Osteoblast (primary cell): ENCODE measurements at regions not wholly inside any gene's neighbourhood (a gene's known extent, or its start where the extent isn't known, plus 50 kb on each side); places are given as distances from the start of the nearest gene placed in this dataset.

Source experiments
- DNase-seq: peaks from one replicate; pipeline ENCODE4 v3.0.0; 2011; ENCODE audit warnings: low spot score, mixed read lengths; ENCODE audit not compliant: insufficient read length; ENCODE audit errors: missing footprints
- H2AFZ ChIP-seq: 2 replicates; pipeline ENCODE4 v1.6.0; 2011; ENCODE audit warnings: mild to moderate bottlenecking, low read length
- H3K27ac ChIP-seq: 2 replicates; pipeline ENCODE4 v1.5.1; 2011; ENCODE audit warnings: mild to moderate bottlenecking, low read depth, low read length, moderate library complexity
- H3K27me3 ChIP-seq: 2 replicates; pipeline ENCODE4 v1.6.0; 2012; ENCODE audit warnings: mild to moderate bottlenecking, control low read depth, inconsistent platforms, low read length, moderate library complexity; ENCODE audit not compliant: insufficient read depth
- H3K36me3 ChIP-seq: 2 replicates; pipeline ENCODE4 v1.5.1; 2011; ENCODE audit warnings: mild to moderate bottlenecking, low read length, control low read depth, moderate library complexity; ENCODE audit not compliant: insufficient read depth
- H3K4me1 ChIP-seq: 2 replicates; pipeline ENCODE4 v1.5.1; 2011; ENCODE audit warnings: mild to moderate bottlenecking, low read length, control low read depth, moderate library complexity; ENCODE audit not compliant: insufficient read depth
- H3K4me2 ChIP-seq: 2 replicates; pipeline ENCODE4 v1.6.0; 2011; ENCODE audit warnings: mild to moderate bottlenecking, low read length; ENCODE audit not compliant: insufficient read depth
- H3K4me3 ChIP-seq: fragments of 200-600 bp; sonication (generic); 3 replicates; pipeline ENCODE4 v1.5.1; 2012; ENCODE audit warnings: mild to moderate bottlenecking, low read length, inconsistent platforms; ENCODE audit not compliant: insufficient read depth
- H3K79me2 ChIP-seq: 2 replicates; pipeline ENCODE4 v1.6.0; 2012; ENCODE audit warnings: mild to moderate bottlenecking, low read length, control low read depth, inconsistent platforms; ENCODE audit not compliant: insufficient read depth
- H3K9me3 ChIP-seq: 2 replicates; pipeline ENCODE4 v1.5.1; 2011; ENCODE audit warnings: low read depth, low read length, control low read depth
- H4K20me1 ChIP-seq: 2 replicates; pipeline ENCODE4 v1.6.0; 2012; ENCODE audit warnings: mild to moderate bottlenecking, low read length, control low read depth; ENCODE audit not compliant: insufficient read depth
- CTCF ChIP-seq: IDR thresholded peaks from 2 replicates; pipeline ENCODE4 v1.5.1; 2011; ENCODE audit warnings: mild to moderate bottlenecking, low read depth, low read length, moderate library complexity; ENCODE audit errors: extremely low read depth

DNA sequence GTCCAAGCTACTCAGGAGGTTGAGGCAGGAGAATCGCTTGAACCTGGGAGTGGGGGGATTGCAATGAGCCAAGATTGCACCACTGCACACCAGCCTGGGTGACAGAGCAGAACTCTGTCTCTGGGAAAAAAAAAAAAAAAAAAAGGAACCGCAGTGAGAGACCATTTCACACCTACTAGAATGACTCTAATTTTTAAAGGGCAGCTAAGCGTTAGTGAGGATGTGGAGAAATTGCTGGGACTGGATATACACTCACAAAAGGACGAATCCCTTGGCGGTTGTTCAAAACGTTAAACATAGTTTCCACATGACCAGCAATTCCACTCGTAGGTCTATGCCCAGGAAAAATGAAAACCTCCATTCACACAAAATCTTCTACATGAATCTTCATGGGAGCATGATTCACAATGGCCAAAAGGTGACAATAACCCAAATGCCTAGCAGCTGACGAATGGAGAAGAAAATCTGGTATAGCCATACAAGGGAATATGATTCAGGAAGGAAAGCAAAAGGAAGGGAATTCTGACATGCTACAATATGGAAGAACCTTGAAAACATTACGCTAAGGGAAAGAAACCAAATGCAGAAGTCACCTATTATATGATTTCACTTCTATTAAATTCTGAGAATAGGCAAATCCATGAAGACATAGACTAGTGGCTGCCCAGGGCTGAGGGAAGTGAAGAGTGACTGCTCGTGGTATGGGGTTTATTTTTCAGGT, 127.0 kb downstream of the CHSY1 start:
- Histone ChIP-seq H3K4me3 (no peak overlapping the region), H3K27me3 (no peaks in the 10 kb centered on the region), H3K27ac (peak overlapping the region; percentile 100), H3K9me3 (peaks cover 3% of the 10 kb centered on the region), H3K79me2 (peaks cover 6% of the 10 kb centered on the region), H3K4me1 (peaks cover 61% of the 10 kb centered on the region), H3K36me3 (no peaks in the 10 kb centered on the region), H2AFZ (no peak overlapping the region), H3K4me2 (peak overlapping the region; percentile 63), H4K20me1 (no peaks in the 10 kb centered on the region)
- no peak for TF ChIP-seq CTCF
- DNase-seq = peak; percentile 83

GRCh38 chr15:101123222-101123910, 128.5 kb downstream of the CHSY1 start:
- Histone ChIP-seq H3K27me3 (no peaks in the 10 kb centered on the region), H3K27ac (peak overlapping the region; percentile 100), H4K20me1 (no peaks in the 10 kb centered on the region), H3K4me1 (peaks cover 56% of the 10 kb centered on the region), H3K36me3 (no peaks in the 10 kb centered on the region), H3K4me2 (no peak overlapping the region), H3K79me2 (peaks cover 6% of the 10 kb centered on the region), H3K9me3 (no peaks in the 10 kb centered on the region), H2AFZ (no peak overlapping the region), H3K4me3 (no peak overlapping the region)
- peak; percentile 76 for DNase-seq
- TF ChIP-seq CTCF = no peak

- Histone ChIP-seq H4K20me1 (no peaks in the 10 kb centered on the region), H3K4me2 (peak overlapping the region; percentile 83), H3K79me2 (peaks cover 6% of the 10 kb centered on the region), H3K9me3 (no peaks in the 10 kb centered on the region), H3K4me1 (peaks cover 52% of the 10 kb centered on the region), H3K36me3 (no peaks in the 10 kb centered on the region), H3K27me3 (no peaks in the 10 kb centered on the region), H2AFZ (no peak overlapping the region), H3K27ac (peak overlapping the region; percentile 100), H3K4me3 (no peak overlapping the region)
- TF ChIP-seq CTCF = no peak
- DNase-seq = no peak
Observed at GRCh38 chr15:101122806-101123205, 129.0 kb downstream of the CHSY1 start.

- Histone ChIP-seq H2AFZ (peak overlapping the region; percentile 91), H3K4me3 (peak overlapping the region; percentile 49), H3K79me2 (peaks cover 6% of the 10 kb centered on the region), H3K4me1 (peaks cover 47% of the 10 kb centered on the region), H3K9me3 (no peaks in the 10 kb centered on the region), H3K4me2 (peak overlapping the region; percentile 83), H4K20me1 (no peaks in the 10 kb centered on the region), H3K27ac (peak overlapping the region; percentile 100), H3K27me3 (no peaks in the 10 kb centered on the region), H3K36me3 (no peaks in the 10 kb centered on the region)
- DNase-seq = peak; percentile 3
- TF ChIP-seq CTCF = no peak
Observed at GRCh38 chr15:101122266-101122665, 129.6 kb downstream of the CHSY1 start.
